Suprapubic skin (tissue), 4 donors: ENCODE measurements at regions not wholly inside any gene's neighbourhood (a gene's known extent, or its start where the extent isn't known, plus 50 kb on each side); places are given as distances from the start of the nearest gene placed in this dataset.
"Not testable (repeated sequence)": the region's sequence is repeated elsewhere in the genome, so short reads cannot be mapped to it uniquely, and the experiment has no call there.

ENCODE experiments used
- CTCF ChIP-seq, 2 donors: fragments of 200-600 bp in 1 of 2; fragments of 450-650 bp in 1 of 2; sonication (generic) in 1 of 2; IDR thresholded peaks; one replicate each; pipeline ENCODE4 v1.5.1; 2016 to 2019; ENCODE audit warnings: antibody characterized with exemption in 2 of 2, mild to moderate bottlenecking in 1 of 2, moderate library complexity in 1 of 2
- EP300 ChIP-seq: sonication (generic); formaldehyde crosslinking; IDR thresholded peaks from one replicate; pipeline ENCODE4 v1.6.1; 2017; ENCODE audit warnings: antibody characterized with exemption
- POLR2A ChIP-seq, 2 donors: fragments of 450-650 bp; IDR thresholded peaks; one replicate each; pipeline ENCODE4 v1.6.1; 2017; ENCODE audit warnings: antibody characterized with exemption in 2 of 2, mild to moderate bottlenecking in 2 of 2, moderate library complexity in 2 of 2
- POLR2AphosphoS5 ChIP-seq, 3 donors: sonication (generic); formaldehyde crosslinking; IDR thresholded peaks; one replicate each; pipeline ENCODE4 v1.6.1; 2017; ENCODE audit warnings: antibody characterized with exemption in 3 of 3

DNA sequence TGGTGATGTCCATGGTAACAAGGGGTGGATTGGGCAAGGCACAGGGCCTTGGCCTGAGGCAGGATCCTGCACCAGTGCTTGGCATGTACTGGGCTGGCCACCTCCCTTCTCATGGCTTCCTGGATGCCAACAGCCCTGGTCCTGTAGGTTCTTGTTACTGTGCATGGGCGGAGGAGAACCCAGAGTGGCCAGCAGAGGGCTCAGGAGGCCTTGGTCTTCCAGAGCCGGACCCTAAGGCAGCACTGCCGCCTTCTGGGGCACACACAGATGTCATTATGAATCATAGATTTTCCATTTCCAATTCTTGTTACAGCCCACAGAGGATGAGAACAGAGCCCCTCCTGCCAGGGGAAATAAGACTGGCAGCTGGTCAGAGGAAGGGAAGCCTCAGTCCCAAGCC, 122.7 kb downstream of the ZNF267 start:
- TF ChIP-seq CTCF (IDR thresholded peaks at IDR 0.05); POLR2AphosphoS5 (IDR thresholded peaks at IDR 0.05); POLR2A (IDR thresholded peaks at IDR 0.05); EP300: not testable (repeated sequence)
